Upper lobe of left lung (tissue), 4 donors: ENCODE measurements at regions not wholly inside any gene's neighbourhood (a gene's known extent, or its start where the extent isn't known, plus 50 kb on each side); places are given as distances from the start of the nearest gene placed in this dataset.

ENCODE experiments used
- CTCF ChIP-seq, 6 experiments: fragments of 450-650 bp in 4 of 6; fragments of 200-600 bp in 2 of 6; sonication (generic) in 2 of 6; IDR thresholded peaks; one replicate each; pipeline ENCODE4 v1.5.1; 2016 to 2019; ENCODE audit warnings: antibody characterized with exemption in 6 of 6
- EP300 ChIP-seq, 4 donors: sonication (generic); formaldehyde crosslinking; IDR thresholded peaks; one replicate each; pipeline ENCODE4 v1.5.1; 2017; ENCODE audit warnings: antibody characterized with exemption in 4 of 4, control low read depth in 2 of 4
- POLR2A ChIP-seq, 4 donors: fragments of 450-650 bp; IDR thresholded peaks; one replicate each; pipeline ENCODE4 v1.5.1; 2016 to 2017; ENCODE audit warnings: antibody characterized with exemption in 4 of 4, mild to moderate bottlenecking in 2 of 4
- POLR2AphosphoS5 ChIP-seq, 2 donors: sonication (generic); formaldehyde crosslinking; IDR thresholded peaks; one replicate each; pipeline ENCODE4 v1.5.1; 2017; ENCODE audit warnings: antibody characterized with exemption in 2 of 2

- TF ChIP-seq EP300 (IDR thresholded peaks at IDR 0.05) (no peak), CTCF (IDR thresholded peaks at IDR 0.05) (no peak), POLR2AphosphoS5 (IDR thresholded peaks at IDR 0.05) (no peak), POLR2A (IDR thresholded peaks at IDR 0.05) (no peak)
These were observed 189.0 kb upstream of the FRMD6 start for GRCh38 chr14:51462706-51463105.
